ENCODE measurements at regions not wholly inside any gene's neighbourhood (a gene's known extent, or its start where the extent isn't known, plus 50 kb on each side); places are given as distances from the start of the nearest gene placed in this dataset.

GRCh38 chr9:13971966-13972655 is 341.8 kb downstream of the NFIB start:
- H3K36me3 ChIP-seq (ENCODE audit: insufficient read depth) = no peaks in the 10 kb centered on the region
- no peak overlapping the region for H3K4me3 ChIP-seq (ENCODE audit: low read depth, low read length)
- no peaks in the 10 kb centered on the region for H3K4me1 ChIP-seq (ENCODE audit: insufficient read depth)
- no peak overlapping the region for H3K27ac ChIP-seq (ENCODE audit: low read depth)
- WGBS = 67% methylated on average over 10 of the region's 10 CpGs
- DNase-seq (ENCODE audit: extremely low spot score) = no peak

- DNase-seq (ENCODE audit: extremely low spot score) = no peak
- H3K4me3 ChIP-seq (ENCODE audit: low read depth, low read length) = no peak overlapping the region
- H3K27ac ChIP-seq (ENCODE audit: low read depth) = no peak overlapping the region
- WGBS = 90% methylated on average over 4 of the region's 4 CpGs
- H3K36me3 ChIP-seq (ENCODE audit: insufficient read depth) = no peaks in the 10 kb centered on the region
- H3K4me1 ChIP-seq (ENCODE audit: insufficient read depth) = no peaks in the 10 kb centered on the region
Observed at GRCh38 chr9:13971415-13971814, 342.5 kb downstream of the NFIB start.

GRCh38 chr9:13970426-13970825 is 343.5 kb downstream of the NFIB start:
- no peaks in the 10 kb centered on the region for H3K4me1 ChIP-seq (ENCODE audit: insufficient read depth)
- no peak overlapping the region for H3K4me3 ChIP-seq (ENCODE audit: low read depth, low read length)
- WGBS = 93% methylated on average over 3 of the region's 3 CpGs
- H3K27ac ChIP-seq (ENCODE audit: low read depth) = no peak overlapping the region
- H3K36me3 ChIP-seq (ENCODE audit: insufficient read depth) = no peaks in the 10 kb centered on the region
- DNase-seq (ENCODE audit: extremely low spot score) = no peak

- DNase-seq (ENCODE audit: extremely low spot score) = no peak
- Histone ChIP-seq H3K4me3 (ENCODE audit: low read depth, low read length) (no peak overlapping the region), H3K4me1 (ENCODE audit: insufficient read depth) (no peaks in the 10 kb centered on the region), H3K36me3 (ENCODE audit: insufficient read depth) (no peaks in the 10 kb centered on the region), H3K27ac (ENCODE audit: low read depth) (no peak overlapping the region)
- 56% methylated on average over 4 of the region's 4 CpGs for WGBS
Observed at GRCh38 chr9:13970018-13970417, 343.9 kb downstream of the NFIB start.

GRCh38 chr9:13967438-13967837 is 346.5 kb downstream of the NFIB start:
- Histone ChIP-seq H3K4me3 (ENCODE audit: low read depth, low read length) (no peak overlapping the region), H3K36me3 (ENCODE audit: insufficient read depth) (no peaks in the 10 kb centered on the region), H3K4me1 (ENCODE audit: insufficient read depth) (no peaks in the 10 kb centered on the region), H3K27ac (ENCODE audit: low read depth) (no peak overlapping the region)
- DNase-seq (ENCODE audit: extremely low spot score) = no peak
- WGBS = 79% methylated on average over 4 of the region's 4 CpGs

- 95% methylated on average over 1 of the region's 1 CpG for WGBS
- no peak overlapping the region for H3K4me3 ChIP-seq (ENCODE audit: low read depth, low read length)
Observed at GRCh38 chr9:13967011-13967410, 346.9 kb downstream of the NFIB start.

GRCh38 chr9:13963005-13963653 is 350.8 kb downstream of the NFIB start:
- no peak overlapping the region for H3K27ac ChIP-seq (ENCODE audit: low read depth)
- H3K4me1 ChIP-seq (ENCODE audit: insufficient read depth) = no peaks in the 10 kb centered on the region
- DNase-seq (ENCODE audit: extremely low spot score) = no peak
- H3K4me3 ChIP-seq (ENCODE audit: low read depth, low read length) = no peak overlapping the region
- WGBS = 89% methylated on average over 3 of the region's 3 CpGs
- H3K36me3 ChIP-seq (ENCODE audit: insufficient read depth) = no peaks in the 10 kb centered on the region

More at GRCh38 chr9:13967011-13967410, 346.9 kb downstream of the NFIB start:
- H3K36me3 ChIP-seq (ENCODE audit: insufficient read depth) = no peaks in the 10 kb centered on the region
- no peak for DNase-seq (ENCODE audit: extremely low spot score)
- no peak overlapping the region for H3K27ac ChIP-seq (ENCODE audit: low read depth)
- H3K4me1 ChIP-seq (ENCODE audit: insufficient read depth) = no peaks in the 10 kb centered on the region

GRCh38 chr9:13962006-13962405 is 351.9 kb downstream of the NFIB start:
- 77% methylated on average over 6 of the region's 6 CpGs for WGBS
- Histone ChIP-seq H3K27ac (ENCODE audit: low read depth) (no peak overlapping the region), H3K4me3 (ENCODE audit: low read depth, low read length) (no peak overlapping the region), H3K36me3 (ENCODE audit: insufficient read depth) (no peaks in the 10 kb centered on the region), H3K4me1 (ENCODE audit: insufficient read depth) (no peaks in the 10 kb centered on the region)
- no peak for DNase-seq (ENCODE audit: extremely low spot score)

GRCh38 chr9:13960011-13960765 is 353.8 kb downstream of the NFIB start:
- DNase-seq (ENCODE audit: extremely low spot score) = no peak
- Histone ChIP-seq H3K4me3 (ENCODE audit: low read depth, low read length) (no peak overlapping the region), H3K4me1 (ENCODE audit: insufficient read depth) (no peaks in the 10 kb centered on the region), H3K27ac (ENCODE audit: low read depth) (no peak overlapping the region), H3K36me3 (ENCODE audit: insufficient read depth) (no peaks in the 10 kb centered on the region)
- 85% methylated on average over 11 of the region's 11 CpGs for WGBS

- 90% methylated on average over 1 of the region's 1 CpG for WGBS
- Histone ChIP-seq H3K27ac (ENCODE audit: low read depth) (no peak overlapping the region), H3K4me3 (ENCODE audit: low read depth, low read length) (no peak overlapping the region), H3K4me1 (ENCODE audit: insufficient read depth) (no peaks in the 10 kb centered on the region), H3K36me3 (ENCODE audit: insufficient read depth) (no peaks in the 10 kb centered on the region)
- no peak for DNase-seq (ENCODE audit: extremely low spot score)
Observed at GRCh38 chr9:13958672-13959071, 355.3 kb downstream of the NFIB start.

GRCh38 chr9:13957089-13957488 is 356.9 kb downstream of the NFIB start:
- Histone ChIP-seq H3K4me3 (ENCODE audit: low read depth, low read length) (no peak overlapping the region), H3K36me3 (ENCODE audit: insufficient read depth) (no peaks in the 10 kb centered on the region), H3K4me1 (ENCODE audit: insufficient read depth) (no peaks in the 10 kb centered on the region), H3K27ac (ENCODE audit: low read depth) (no peak overlapping the region)
- 69% methylated on average over 2 of the region's 2 CpGs for WGBS
- DNase-seq (ENCODE audit: extremely low spot score) = no peak

GRCh38 chr9:13956107-13956506 is 357.8 kb downstream of the NFIB start:
- 28% methylated on average over 4 of the region's 4 CpGs for WGBS
- no peak overlapping the region for H3K4me3 ChIP-seq (ENCODE audit: low read depth, low read length)
- DNase-seq (ENCODE audit: extremely low spot score) = no peak

GRCh38 chr9:13952906-13953305 is 361.0 kb downstream of the NFIB start:
- 94% methylated on average over 6 of the region's 6 CpGs for WGBS
- no peaks in the 10 kb centered on the region for H3K36me3 ChIP-seq (ENCODE audit: insufficient read depth)
- H3K4me3 ChIP-seq (ENCODE audit: low read depth, low read length) = no peak overlapping the region
- no peak overlapping the region for H3K27ac ChIP-seq (ENCODE audit: low read depth)
- H3K4me1 ChIP-seq (ENCODE audit: insufficient read depth) = no peaks in the 10 kb centered on the region
- DNase-seq (ENCODE audit: extremely low spot score) = no peak

More at GRCh38 chr9:13956107-13956506, 357.8 kb downstream of the NFIB start:
- Histone ChIP-seq H3K27ac (ENCODE audit: low read depth) (no peak overlapping the region), H3K4me1 (ENCODE audit: insufficient read depth) (no peaks in the 10 kb centered on the region), H3K36me3 (ENCODE audit: insufficient read depth) (no peaks in the 10 kb centered on the region)

GRCh38 chr9:13948037-13948436 is 365.9 kb downstream of the NFIB start:
- Histone ChIP-seq H3K36me3 (ENCODE audit: insufficient read depth) (no peaks in the 10 kb centered on the region), H3K4me3 (ENCODE audit: low read depth, low read length) (no peak overlapping the region), H3K27ac (ENCODE audit: low read depth) (no peak overlapping the region), H3K4me1 (ENCODE audit: insufficient read depth) (no peaks in the 10 kb centered on the region)
- DNase-seq (ENCODE audit: extremely low spot score) = no peak
- 83% methylated on average over 4 of the region's 4 CpGs for WGBS
